Stimulated activated CD8-positive, alpha-beta memory T cell treated with anti-CD3 and anti-CD28 coated beads, Interleukin-4, amount 100 ng/mL, for 48 hours (primary cell): ENCODE measurements at regions not wholly inside any gene's neighbourhood (a gene's known extent, or its start where the extent isn't known, plus 50 kb on each side); places are given as distances from the start of the nearest gene placed in this dataset.
"Not testable (repeated sequence)": the region's sequence is repeated elsewhere in the genome, so short reads cannot be mapped to it uniquely, and the experiment has no call there.

Experiments
- DNase-seq: peaks from one replicate; pipeline ENCODE4 v3.0.0-alpha.2; 2020

GRCh38 chr1:199243423-199244061 is 604.7 kb downstream of the PTPRC start:
- peak; percentile 84 for DNase-seq

GRCh38 chr1:199245946-199246345 is 607.1 kb downstream of the PTPRC start:
- no peak for DNase-seq

- DNase-seq = no peak
These were observed 607.9 kb downstream of the PTPRC start for GRCh38 chr1:199246716-199247115.

GRCh38 chr1:199247891-199248290 is 609.1 kb downstream of the PTPRC start:
- DNase-seq = no peak

GRCh38 chr1:199254040-199254439 is 615.2 kb downstream of the PTPRC start:
- DNase-seq = not testable (repeated sequence)

GRCh38 chr1:199261328-199261727 is 622.5 kb downstream of the PTPRC start:
- no peak for DNase-seq

GRCh38 chr1:199264283-199264682 is 625.4 kb downstream of the PTPRC start:
- DNase-seq = no peak

- no peak for DNase-seq
These were observed 626.1 kb downstream of the PTPRC start for GRCh38 chr1:199264911-199265310.

- no peak for DNase-seq
These were observed 626.5 kb downstream of the PTPRC start for GRCh38 chr1:199265319-199265718.

GRCh38 chr1:199269241-199269640 is 630.4 kb downstream of the PTPRC start:
- DNase-seq = no peak

GRCh38 chr1:199272139-199272544 is 633.3 kb downstream of the PTPRC start:
- DNase-seq = no peak

GRCh38 chr1:199272628-199273086 is 633.8 kb downstream of the PTPRC start:
- DNase-seq = no peak

- no peak for DNase-seq
These were observed 635.1 kb downstream of the PTPRC start for GRCh38 chr1:199273837-199274379.

- no peak for DNase-seq
These were observed 640.2 kb downstream of the PTPRC start for GRCh38 chr1:199279067-199279466.

GRCh38 chr1:199279872-199280645 is 641.2 kb downstream of the PTPRC start:
- DNase-seq = peak; percentile 24

- DNase-seq = no peak
These were observed 644.0 kb downstream of the PTPRC start for GRCh38 chr1:199282751-199283305.

- no peak for DNase-seq
These were observed 645.0 kb downstream of the PTPRC start for GRCh38 chr1:199283794-199284193.

GRCh38 chr1:199287206-199287605 is 648.4 kb downstream of the PTPRC start:
- DNase-seq = no peak

GRCh38 chr1:199287647-199288046 is 648.8 kb downstream of the PTPRC start:
- no peak for DNase-seq

GRCh38 chr1:199290186-199290585 is 651.3 kb downstream of the PTPRC start:
- DNase-seq = no peak

GRCh38 chr1:199291022-199291740 is 652.3 kb downstream of the PTPRC start:
- no peak for DNase-seq

- no peak for DNase-seq
These were observed 654.1 kb downstream of the PTPRC start for GRCh38 chr1:199292896-199293295.

GRCh38 chr1:199295107-199295506 is 656.3 kb downstream of the PTPRC start:
- no peak for DNase-seq
